K562 (cell line): ENCODE measurements at regions not wholly inside any gene's neighbourhood (a gene's known extent, or its start where the extent isn't known, plus 50 kb on each side); places are given as distances from the start of the nearest gene placed in this dataset.

ENCODE experiments used
- ATAC-seq: fragments of 200-7000 bp; cut with Tn5 transposase; 3 replicates; pipeline ENCODE4 v1.9.1; 2020; ENCODE audit warnings: moderate library complexity
- BruUV-seq: library from RNA; stranded (reverse); fragments of 400-500 nt; replicated peaks from 2 replicates; lab custom pipeline; 2021; lab: Mats Ljungman, UMichigan
- CTCF ChIA-PET: fragments of 300-600 bp; formaldehyde crosslinking; extraction: SDS; loops from one replicate; lab custom pipeline; 2021; ENCODE audit warnings: low intra/inter-chr PET ratio; lab: Yijun Ruan, JAX
- POLR2A ChIA-PET: fragments of 300-600, 350-650 bp; sonication (Branson Sonifier 250); formaldehyde crosslinking; extraction: SDS; loops from one replicate; lab custom pipeline; 2021; ENCODE audit warnings: antibody characterized with exemption, inconsistent platforms; lab: Yijun Ruan, JAX
- DNase-seq, 4 experiments: peaks; one replicate each; pipeline versions ENCODE4 v3.0.0 to v3.0.0-alpha.2; 2011 to 2018; ENCODE audit warnings: low spot score in 3 of 4, mixed read lengths in 3 of 4; ENCODE audit errors: extremely low read depth in 1 of 4
- FAIRE-seq: peaks from 2 replicates; lab custom pipeline; 2011; peaks lifted over from hg19 to GRCh38; lab: Jason Lieb, UNC
- H2AFZ ChIP-seq: 2 replicates; pipeline ENCODE4 v1.6.0; 2011; ENCODE audit warnings: low read depth, low read length, control low read depth, inconsistent platforms
- H3K27ac ChIP-seq: fragments of 200-600 bp; 3 replicates; pipeline ENCODE4 v1.8.0; 2011; ENCODE audit warnings: low read depth, mild to moderate bottlenecking, control low read depth, inconsistent platforms, low read length, moderate library complexity, mixed read lengths; ENCODE audit errors: extremely low read depth
- H3K27me3 ChIP-seq, 2 experiments: fragments of 300-600 bp in 1 of 2; 2 replicates in 1 of 2; 3 replicates in 1 of 2; pipeline versions ENCODE4 v1.6.0 to v1.8.0; 2011; ENCODE audit warnings: inconsistent platforms in 2 of 2, low read length in 2 of 2, mild to moderate bottlenecking in 1 of 2, mixed read lengths in 1 of 2, moderate library complexity in 1 of 2; ENCODE audit not compliant: control insufficient read depth in 2 of 2, insufficient read depth in 2 of 2
- H3K36me3 ChIP-seq: fragments of 300-600 bp; 3 replicates; pipeline ENCODE4 v1.8.0; 2011; ENCODE audit warnings: mild to moderate bottlenecking, low read length, inconsistent platforms; ENCODE audit not compliant: control insufficient read depth, insufficient read depth
- H3K4me1 ChIP-seq, 2 experiments: fragments of 200-600 bp in 1 of 2; replicated peaks in 1 of 2; 2 replicates in 1 of 2; 3 replicates in 1 of 2; pipeline versions ENCODE4 v1.5.1 to v1.8.0; 2011; ENCODE audit warnings: inconsistent platforms in 2 of 2, low read length in 2 of 2, mild to moderate bottlenecking in 1 of 2, mixed read lengths in 1 of 2, moderate library complexity in 1 of 2; ENCODE audit not compliant: control insufficient read depth in 2 of 2, insufficient read depth in 2 of 2
- H3K4me2 ChIP-seq: 2 replicates; pipeline ENCODE4 v1.6.1; 2011; ENCODE audit warnings: low read length, control low read depth, inconsistent platforms, mixed read lengths; ENCODE audit not compliant: insufficient read depth
- H3K4me3 ChIP-seq: fragments of 200-600 bp; sonication (generic), shearing (Covaris generic); 2 replicates; pipeline ENCODE4 v1.5.1; 2016; ENCODE audit warnings: control low read depth, inconsistent platforms
- H3K79me2 ChIP-seq: fragments of 200-600 bp; 3 replicates; pipeline ENCODE4 v1.8.0; 2011; ENCODE audit warnings: low read length, inconsistent platforms; ENCODE audit not compliant: control insufficient read depth, insufficient read depth
- H3K9ac ChIP-seq, 2 experiments: 2 replicates each; pipeline versions ENCODE4 v1.6.0 to v1.6.1; 2011; ENCODE audit warnings: low read depth in 2 of 2, low read length in 2 of 2, control low read depth in 1 of 2, inconsistent platforms in 1 of 2, mild to moderate bottlenecking in 1 of 2, mixed read lengths in 1 of 2; ENCODE audit not compliant: insufficient read depth in 1 of 2
- H3K9me1 ChIP-seq: one replicate; pipeline ENCODE4 v1.6.0; 2011; ENCODE audit warnings: inconsistent platforms, mild to moderate bottlenecking, low read length, moderate library complexity; ENCODE audit not compliant: control insufficient read depth, insufficient read depth
- H3K9me3 ChIP-seq: replicated peaks from 2 replicates; pipeline ENCODE4 v1.5.1; 2011; ENCODE audit warnings: low read depth, low read length, inconsistent platforms; ENCODE audit not compliant: control insufficient read depth, insufficient read depth
- H4K20me1 ChIP-seq: replicated peaks from 2 replicates; pipeline ENCODE4 v1.6.1; 2011; ENCODE audit warnings: low read length, inconsistent platforms, mixed read lengths; ENCODE audit not compliant: control insufficient read depth, insufficient read depth
- CCAR2 ChIP-seq: fragments of 200-400 bp; formaldehyde crosslinking; IDR thresholded peaks from 2 replicates; pipeline ENCODE4 v1.6.1; 2017; ENCODE audit warnings: mild to moderate bottlenecking, low read depth, low read length
- MEIS2 ChIP-seq: fragments of 450-650 bp; IDR thresholded peaks from 2 replicates; pipeline ENCODE4 v1.6.1; 2014; ENCODE audit warnings: mild to moderate bottlenecking; ENCODE audit not compliant: partially characterized antibody
- PCBP1 ChIP-seq: fragments of 200-400 bp; formaldehyde crosslinking; IDR thresholded peaks from 2 replicates; pipeline ENCODE4 v1.6.1; 2018; ENCODE audit warnings: mild to moderate bottlenecking, low read depth, low read length; ENCODE audit not compliant: poor library complexity, severe bottlenecking
- SMARCB1 ChIP-seq: IDR thresholded peaks from 2 replicates; pipeline ENCODE4 v1.6.1; 2011; ENCODE audit warnings: improper control_type of control experiment, low read depth; ENCODE audit not compliant: insufficient read length
- THAP7 ChIP-seq: fragments of 250-450 bp; sonication (Bioruptor Pico); IDR thresholded peaks from 2 replicates; pipeline ENCODE4 v1.5.0; 2021
- XRCC4 ChIP-seq: IDR thresholded peaks from one replicate; pipeline ENCODE4 v1.6.1; 2011; ENCODE audit not compliant: insufficient read depth, insufficient read length; ENCODE audit errors: extremely low read depth
- WGBS: fragments of 100-300 bp; shearing (Covaris generic); methylation state at CpG from one replicate; pipeline ENCODE4 v1.1.6; 2016; ENCODE audit warnings: low coverage, mixed read lengths; ENCODE audit not compliant: insufficient coverage; ENCODE audit errors: missing lambda C conversion rate; 5-methylcytosine and 5-hydroxymethylcytosine counted together
- in situ Hi-C: fragments of 300-500 bp; cut with MboI; formaldehyde crosslinking; loops from 4 replicates; pipeline ENCODE4 v1.15.0; 2018; ENCODE audit warnings: inconsistent platforms, mixed read lengths
- intact Hi-C: fragments of 100-400 bp; cut with micrococcal nuclease; formaldehyde crosslinking; loops from 2 replicates; pipeline ENCODE4 v1.14.2; 2022
- TF ChIP-seq, protein P1 (sequence below): IDR thresholded peaks from 3 replicates; pipeline ENCODE4 v1.6.1; 2011; ENCODE audit warnings: borderline replicate concordance, mild to moderate bottlenecking, moderate library complexity; ENCODE audit not compliant: insufficient read length; ENCODE audit errors: extremely low read depth

- Histone ChIP-seq H3K9me3 (no peaks in the 10 kb centered on the region), H3K27ac (no peak overlapping the region), H4K20me1 (no peaks in the 10 kb centered on the region), H3K9ac (no peak overlapping the region), H3K4me2 (no peak overlapping the region), H3K9me1 (no peaks in the 10 kb centered on the region), H3K4me1 (no peaks in the 10 kb centered on the region), H3K79me2 (no peaks in the 10 kb centered on the region), H2AFZ (no peak overlapping the region), H3K27me3 (no peaks in the 10 kb centered on the region), H3K4me3 (no peak overlapping the region), H3K36me3 (no peaks in the 10 kb centered on the region)
- ATAC-seq (no peak), FAIRE-seq (no peak), DNase-seq (no peak)
- ChIA-PET POLR2A (interaction anchor here (0.8 kb wide), 1 partner anchor 26 kb away, joined by 3 read pairs; no protein-coding TSS in a partner anchor), CTCF (no interaction called here)
- intact Hi-C loops: no loop called here
- TF ChIP-seq SMARCB1 (no peak), CCAR2 (no peak)
- WGBS: 0% methylated on average over 4 of the region's 5 CpGs
- BruUV-seq: no TSS peak
- in situ Hi-C loops: no loop called here
These were observed 175.7 kb upstream of the POU3F3 start for GRCh38 chr2:104678181-104678580.

DNA sequence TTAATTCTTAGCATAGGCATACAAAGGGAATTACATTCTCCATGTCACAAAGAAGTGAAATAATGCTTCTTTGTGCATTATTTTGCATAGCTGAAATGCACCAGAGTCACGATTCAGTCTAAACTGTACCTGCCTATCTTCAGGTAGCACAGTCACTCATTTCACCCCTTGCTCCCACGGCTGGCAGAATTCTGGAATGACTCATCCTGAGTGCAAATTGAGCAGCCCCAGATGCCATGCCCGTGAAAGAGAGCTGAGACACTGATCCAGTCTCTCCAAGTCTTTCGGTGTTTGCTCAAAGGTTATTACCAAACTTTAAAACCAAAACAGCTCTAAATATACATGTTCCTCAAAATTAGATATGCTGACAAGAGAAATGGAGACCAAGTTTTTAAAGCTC lies 168.3 kb upstream of the POU3F3 start:
- FAIRE-seq: no peak
- Histone ChIP-seq H3K9me1 (no peaks in the 10 kb centered on the region), H3K4me3 (no peak overlapping the region), H3K9ac (no peak overlapping the region), H3K36me3 (no peaks in the 10 kb centered on the region)
- no peak for TF ChIP-seq THAP7
- TF ChIP-seq, protein P1, sequence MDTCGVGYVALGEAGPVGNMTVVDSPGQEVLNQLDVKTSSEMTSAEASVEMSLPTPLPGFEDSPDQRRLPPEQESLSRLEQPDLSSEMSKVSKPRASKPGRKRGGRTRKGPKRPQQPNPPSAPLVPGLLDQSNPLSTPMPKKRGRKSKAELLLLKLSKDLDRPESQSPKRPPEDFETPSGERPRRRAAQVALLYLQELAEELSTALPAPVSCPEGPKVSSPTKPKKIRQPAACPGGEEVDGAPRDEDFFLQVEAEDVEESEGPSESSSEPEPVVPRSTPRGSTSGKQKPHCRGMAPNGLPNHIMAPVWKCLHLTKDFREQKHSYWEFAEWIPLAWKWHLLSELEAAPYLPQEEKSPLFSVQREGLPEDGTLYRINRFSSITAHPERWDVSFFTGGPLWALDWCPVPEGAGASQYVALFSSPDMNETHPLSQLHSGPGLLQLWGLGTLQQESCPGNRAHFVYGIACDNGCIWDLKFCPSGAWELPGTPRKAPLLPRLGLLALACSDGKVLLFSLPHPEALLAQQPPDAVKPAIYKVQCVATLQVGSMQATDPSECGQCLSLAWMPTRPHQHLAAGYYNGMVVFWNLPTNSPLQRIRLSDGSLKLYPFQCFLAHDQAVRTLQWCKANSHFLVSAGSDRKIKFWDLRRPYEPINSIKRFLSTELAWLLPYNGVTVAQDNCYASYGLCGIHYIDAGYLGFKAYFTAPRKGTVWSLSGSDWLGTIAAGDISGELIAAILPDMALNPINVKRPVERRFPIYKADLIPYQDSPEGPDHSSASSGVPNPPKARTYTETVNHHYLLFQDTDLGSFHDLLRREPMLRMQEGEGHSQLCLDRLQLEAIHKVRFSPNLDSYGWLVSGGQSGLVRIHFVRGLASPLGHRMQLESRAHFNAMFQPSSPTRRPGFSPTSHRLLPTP: no peak
- TF ChIP-seq MEIS2: no peak
- TF ChIP-seq PCBP1: no peak
- no peak for TF ChIP-seq XRCC4
- TF ChIP-seq, all 486 proteins: peak for 0
- Histone ChIP-seq H3K4me2 (no peak overlapping the region), H3K79me2 (no peaks in the 10 kb centered on the region), H2AFZ (no peak overlapping the region), H3K27ac (no peak overlapping the region), H3K27me3 (peaks cover 0 to 6% of the 10 kb centered on the region in 2 experiments; a peak in 1 of 5 replicates), H3K9me3 (no peaks in the 10 kb centered on the region), H3K4me1 (no peaks in the 10 kb centered on the region), H4K20me1 (no peaks in the 10 kb centered on the region)
- intact Hi-C loops: no loop called here
- DNase-seq (no peak), ATAC-seq (no peak)
- WGBS: 1% methylated on average over 4 of the region's 4 CpGs
- POLR2A ChIA-PET: interaction anchor here (0.5 kb wide), 1 partner anchor 12 kb away, joined by 4 read pairs; no protein-coding TSS in a partner anchor
- in situ Hi-C loops: no loop called here
- CTCF ChIA-PET: no interaction called here
- no TSS peak for BruUV-seq
